Trophoblast cell (in vitro differentiated cells and primary cell): ENCODE measurements at regions not wholly inside any gene's neighbourhood (a gene's known extent, or its start where the extent isn't known, plus 50 kb on each side); places are given as distances from the start of the nearest gene placed in this dataset.

Experiments
- DNase-seq, 2 donors: peaks; one replicate each; pipeline ENCODE4 v3.0.0-alpha.2; 2016
- H2AFZ ChIP-seq: 2 replicates; pipeline ENCODE4 v1.6.1; 2013; ENCODE audit warnings: low read length, moderate library complexity, mild to moderate bottlenecking; ENCODE audit not compliant: insufficient read depth, poor library complexity
- H2AK5ac ChIP-seq: 2 replicates; pipeline ENCODE4 v1.6.1; 2013; ENCODE audit warnings: mild to moderate bottlenecking, low read length
- H2BK120ac ChIP-seq: 2 replicates; pipeline ENCODE4 v1.6.1; 2013; ENCODE audit warnings: low read length, mild to moderate bottlenecking, moderate library complexity; ENCODE audit not compliant: insufficient read depth, poor library complexity
- H2BK12ac ChIP-seq: 2 replicates; pipeline ENCODE4 v1.6.1; 2013; ENCODE audit warnings: mild to moderate bottlenecking, low read length, moderate library complexity
- H2BK5ac ChIP-seq: 2 replicates; pipeline ENCODE4 v1.6.1; 2013; ENCODE audit warnings: low read length, low read depth, moderate library complexity, mild to moderate bottlenecking; ENCODE audit not compliant: poor library complexity
- H3K14ac ChIP-seq: 2 replicates; pipeline ENCODE4 v1.6.1; 2013; ENCODE audit warnings: mild to moderate bottlenecking, low read length
- H3K18ac ChIP-seq: 2 replicates; pipeline ENCODE4 v1.6.1; 2013; ENCODE audit warnings: mild to moderate bottlenecking, low read length
- H3K23ac ChIP-seq: 2 replicates; pipeline ENCODE4 v1.6.1; 2013; ENCODE audit warnings: low read length
- H3K27ac ChIP-seq: 2 replicates; pipeline ENCODE4 v1.5.1; 2013; ENCODE audit warnings: low read depth, mild to moderate bottlenecking, inconsistent platforms, low read length, moderate library complexity
- H3K27me3 ChIP-seq: 2 replicates; pipeline ENCODE4 v1.6.1; 2013; ENCODE audit warnings: inconsistent platforms, mild to moderate bottlenecking, low read length, moderate library complexity; ENCODE audit not compliant: insufficient read depth
- H3K36me3 ChIP-seq, 2 experiments: 1 replicate in 1 of 2; 2 replicates in 1 of 2; pipeline ENCODE4 v1.6.1; 2013; ENCODE audit warnings: low read length in 2 of 2, mild to moderate bottlenecking in 2 of 2, moderate library complexity in 1 of 2; ENCODE audit not compliant: insufficient read depth in 2 of 2, control insufficient read depth in 1 of 2
- H3K4ac ChIP-seq: 2 replicates; pipeline ENCODE4 v1.6.1; 2013; ENCODE audit warnings: low read depth, mild to moderate bottlenecking, low read length, moderate library complexity
- H3K4me1 ChIP-seq, 2 experiments: 1 replicate in 1 of 2; 2 replicates in 1 of 2; pipeline ENCODE4 v1.6.1; 2013; ENCODE audit warnings: low read length in 2 of 2, mild to moderate bottlenecking in 2 of 2, moderate library complexity in 1 of 2; ENCODE audit not compliant: insufficient read depth in 2 of 2, control insufficient read depth in 1 of 2
- H3K4me2 ChIP-seq: 2 replicates; pipeline ENCODE4 v1.6.1; 2013; ENCODE audit warnings: inconsistent platforms, mild to moderate bottlenecking, low read length, moderate library complexity
- H3K4me3 ChIP-seq: 2 replicates; pipeline ENCODE4 v1.5.1; 2013; ENCODE audit warnings: mild to moderate bottlenecking, low read depth, low read length, inconsistent platforms
- H3K79me1 ChIP-seq: one replicate; pipeline ENCODE4 v1.6.1; 2013; ENCODE audit warnings: low read length
- H3K79me2 ChIP-seq: 2 replicates; pipeline ENCODE4 v1.6.1; 2013; ENCODE audit warnings: low read length, mild to moderate bottlenecking; ENCODE audit not compliant: control insufficient read depth, insufficient read depth, poor library complexity
- H3K9ac ChIP-seq: 2 replicates; pipeline ENCODE4 v1.6.1; 2013; ENCODE audit warnings: mild to moderate bottlenecking, low read length
- H3K9me3 ChIP-seq: 2 replicates; pipeline ENCODE4 v1.6.1; 2013; ENCODE audit warnings: low read depth, mild to moderate bottlenecking, control low read depth, inconsistent platforms, low read length; ENCODE audit not compliant: insufficient read depth
- H4K12ac ChIP-seq: 2 replicates; pipeline ENCODE4 v1.6.1; 2013; ENCODE audit warnings: low read depth, mild to moderate bottlenecking, low read length, moderate library complexity
- H4K8ac ChIP-seq: 2 replicates; pipeline ENCODE4 v1.6.1; 2013; ENCODE audit warnings: low read depth, mild to moderate bottlenecking, low read length, moderate library complexity
- H4K91ac ChIP-seq: one replicate; pipeline ENCODE4 v1.6.1; 2013; ENCODE audit warnings: low read depth, mild to moderate bottlenecking, low read length, moderate library complexity
- WGBS: extraction: QIAGEN DNeasy Blood & Tissue Kit; methylation state at CpG from one replicate; pipeline ENCODE4 v1.1.7; 2013; ENCODE audit warnings: missing lambda C conversion rate; ENCODE audit not compliant: insufficient read length, insufficient coverage; ENCODE audit errors: extremely low coverage; 5-methylcytosine and 5-hydroxymethylcytosine counted together

GRCh38 chr17:6940186-6940649 lies 55.6 kb upstream of the ALOX12 start:
- no peak overlapping the region for H3K18ac ChIP-seq
- no peaks in the 10 kb centered on the region for H3K9me3 ChIP-seq
- no CpG with 5 or more reads among the region's 7 CpGs for WGBS

GRCh38 chr17:6941989-6942388 lies 53.9 kb upstream of the ALOX12 start:
- Histone ChIP-seq H3K79me2 (no peaks in the 10 kb centered on the region), H3K4me3 (no peak overlapping the region), H3K23ac (no peak overlapping the region), H3K4ac (no peak overlapping the region), H3K27me3 (no peaks in the 10 kb centered on the region), H3K79me1 (no peaks in the 10 kb centered on the region), H3K27ac (no peak overlapping the region), H3K4me1 (no peaks in the 10 kb centered on the region), H2BK120ac (no peak overlapping the region), H4K8ac (no peak overlapping the region), H4K91ac (no peak overlapping the region), H3K9me3 (no peaks in the 10 kb centered on the region), H3K36me3 (no peaks in the 10 kb centered on the region), H2BK5ac (no peak overlapping the region), H4K12ac (no peak overlapping the region), H2AK5ac (no peak overlapping the region), H3K18ac (no peak overlapping the region), H2AFZ (no peak overlapping the region), H2BK12ac (no peak overlapping the region), H3K9ac (no peak overlapping the region), H3K4me2 (no peak overlapping the region), H3K14ac (no peak overlapping the region)
- no peak for DNase-seq
- WGBS = no CpG with 5 or more reads among the region's 5 CpGs

More at GRCh38 chr17:6940186-6940649, 55.6 kb upstream of the ALOX12 start:
- Histone ChIP-seq H4K8ac (no peak overlapping the region), H2AK5ac (no peak overlapping the region), H3K9ac (no peak overlapping the region), H4K12ac (no peak overlapping the region), H3K4me3 (no peak overlapping the region), H4K91ac (no peak overlapping the region), H3K14ac (no peak overlapping the region), H3K23ac (no peak overlapping the region), H2BK120ac (no peak overlapping the region), H3K27ac (no peak overlapping the region), H2BK5ac (no peak overlapping the region), H3K79me1 (no peaks in the 10 kb centered on the region), H3K4me1 (no peaks in the 10 kb centered on the region), H3K36me3 (no peaks in the 10 kb centered on the region), H2AFZ (no peak overlapping the region), H3K4ac (no peak overlapping the region), H3K4me2 (no peak overlapping the region), H2BK12ac (no peak overlapping the region), H3K27me3 (no peaks in the 10 kb centered on the region), H3K79me2 (no peaks in the 10 kb centered on the region)
- no peak for DNase-seq

GRCh38 chr17:6943406-6943805 lies 52.4 kb upstream of the ALOX12 start:
- Histone ChIP-seq H3K4ac (no peak overlapping the region), H3K4me2 (no peak overlapping the region), H3K4me3 (no peak overlapping the region), H2BK120ac (no peak overlapping the region), H2AFZ (no peak overlapping the region), H2AK5ac (no peak overlapping the region), H3K36me3 (no peaks in the 10 kb centered on the region), H3K79me2 (no peaks in the 10 kb centered on the region), H3K9ac (no peak overlapping the region), H3K4me1 (no peaks in the 10 kb centered on the region), H3K23ac (no peak overlapping the region), H3K9me3 (no peaks in the 10 kb centered on the region), H4K8ac (no peak overlapping the region), H3K14ac (no peak overlapping the region), H3K27ac (no peak overlapping the region), H2BK5ac (no peak overlapping the region), H3K79me1 (no peaks in the 10 kb centered on the region), H2BK12ac (no peak overlapping the region), H4K12ac (no peak overlapping the region), H3K27me3 (no peaks in the 10 kb centered on the region), H4K91ac (no peak overlapping the region), H3K18ac (no peak overlapping the region)
- no CpG with 5 or more reads among the region's 4 CpGs for WGBS
- DNase-seq = no peak
